GM19023 (cell line): ENCODE measurements at regions not wholly inside any gene's neighbourhood (a gene's known extent, or its start where the extent isn't known, plus 50 kb on each side); places are given as distances from the start of the nearest gene placed in this dataset.
"Not testable (repeated sequence)": the region's sequence is repeated elsewhere in the genome, so short reads cannot be mapped to it uniquely, and the experiment has no call there.

Source experiments
- ATAC-seq: cut with Tn5 transposase; IDR thresholded peaks from one replicate; pipeline ENCODE4 v1.9.1; 2021; ENCODE audit warnings: mild to moderate bottlenecking, moderate library complexity; ENCODE audit not compliant: unreplicated experiment

- ATAC-seq = no peak
Measured at GRCh38 chr5:96218653-96219052, 214.4 kb downstream of the PCSK1 start.

GRCh38 chr5:96214442-96215197, 218.4 kb downstream of the PCSK1 start:
- ATAC-seq = no peak

GRCh38 chr5:96209829-96210228, 223.2 kb downstream of the PCSK1 start:
- no peak for ATAC-seq

GRCh38 chr5:96207420-96207819, 225.6 kb downstream of the PCSK1 start:
- ATAC-seq = no peak

- no peak for ATAC-seq
Measured at GRCh38 chr5:96203761-96204160, 229.3 kb downstream of the PCSK1 start.

- ATAC-seq = no peak
Measured at GRCh38 chr5:96201503-96201902, 231.5 kb downstream of the PCSK1 start.

- ATAC-seq = no peak
Measured at GRCh38 chr5:96200641-96201040, 232.4 kb downstream of the PCSK1 start.

- no peak for ATAC-seq
Measured at GRCh38 chr5:96199713-96200183, 233.3 kb downstream of the PCSK1 start.

- ATAC-seq = no peak
Measured at GRCh38 chr5:96198356-96199058, 234.5 kb downstream of the PCSK1 start.

GRCh38 chr5:96197767-96198166, 235.3 kb downstream of the PCSK1 start:
- not testable (repeated sequence) for ATAC-seq

GRCh38 chr5:96197347-96197746, 235.7 kb upstream of the ELL2 start:
- ATAC-seq = no peak

GRCh38 chr5:96196890-96197289, 235.2 kb upstream of the ELL2 start:
- no peak for ATAC-seq

- no peak for ATAC-seq
Measured at GRCh38 chr5:96196407-96196806, 234.8 kb upstream of the ELL2 start.

- no peak for ATAC-seq
Measured at GRCh38 chr5:96195123-96195522, 233.5 kb upstream of the ELL2 start.

GRCh38 chr5:96194593-96194992, 232.9 kb upstream of the ELL2 start:
- no peak for ATAC-seq

GRCh38 chr5:96193946-96194345, 232.3 kb upstream of the ELL2 start:
- no peak for ATAC-seq

GRCh38 chr5:96189987-96190386, 228.3 kb upstream of the ELL2 start:
- no peak for ATAC-seq

- ATAC-seq = no peak
Measured at GRCh38 chr5:96189028-96189826, 227.6 kb upstream of the ELL2 start.

- ATAC-seq = no peak
Measured at GRCh38 chr5:96187309-96188027, 225.8 kb upstream of the ELL2 start.

- ATAC-seq = not testable (repeated sequence)
Measured at GRCh38 chr5:96184510-96184909, 222.9 kb upstream of the ELL2 start.
